IPS-18a (cell line): ENCODE measurements at regions not wholly inside any gene's neighbourhood (a gene's known extent, or its start where the extent isn't known, plus 50 kb on each side); places are given as distances from the start of the nearest gene placed in this dataset.
"Not testable (repeated sequence)": the region's sequence is repeated elsewhere in the genome, so short reads cannot be mapped to it uniquely, and the experiment has no call there.

ENCODE experiments used
- H3K27ac ChIP-seq: one replicate; pipeline ENCODE4 v1.5.1; 2013; ENCODE audit warnings: low read length
- H3K27me3 ChIP-seq: one replicate; pipeline ENCODE4 v1.6.1; 2013; ENCODE audit warnings: mild to moderate bottlenecking, low read length; ENCODE audit not compliant: control insufficient read depth, insufficient read depth
- H3K36me3 ChIP-seq: one replicate; pipeline ENCODE4 v1.6.1; 2013; ENCODE audit warnings: low read depth, low read length; ENCODE audit not compliant: control insufficient read depth
- H3K4me1 ChIP-seq: one replicate; pipeline ENCODE4 v1.6.1; 2013; ENCODE audit warnings: low read depth, low read length; ENCODE audit not compliant: control insufficient read depth
- H3K4me3 ChIP-seq: one replicate; pipeline ENCODE4 v1.5.1; 2013; ENCODE audit warnings: low read length
- H3K9ac ChIP-seq: one replicate; pipeline ENCODE4 v1.6.1; 2013; ENCODE audit warnings: mild to moderate bottlenecking, low read length, moderate library complexity
- H3K9me3 ChIP-seq: one replicate; pipeline ENCODE4 v1.6.1; 2013; ENCODE audit warnings: low read depth, low read length; ENCODE audit not compliant: control insufficient read depth

- Histone ChIP-seq H3K9me3 (peaks cover 3% of the 10 kb centered on the region), H3K27me3 (no peaks in the 10 kb centered on the region), H3K4me3 (no peak overlapping the region), H3K9ac (no peak overlapping the region), H3K27ac (no peak overlapping the region), H3K4me1 (no peaks in the 10 kb centered on the region), H3K36me3 (no peaks in the 10 kb centered on the region)
These were observed 118.8 kb upstream of the RBMS1 start for GRCh38 chr2:160612266-160612856.

GRCh38 chr2:160613466-160614153 lies 120.0 kb upstream of the RBMS1 start:
- Histone ChIP-seq H3K9me3 (peaks cover 3% of the 10 kb centered on the region), H3K4me3 (no peak overlapping the region), H3K36me3 (no peaks in the 10 kb centered on the region), H3K27ac (no peak overlapping the region), H3K4me1 (no peaks in the 10 kb centered on the region), H3K9ac (no peak overlapping the region), H3K27me3 (no peaks in the 10 kb centered on the region)

- H3K9ac ChIP-seq, result no peak overlapping the region
- H3K27me3 ChIP-seq, result no peaks in the 10 kb centered on the region
- H3K9me3 ChIP-seq, result peaks cover 3% of the 10 kb centered on the region
- H3K4me3 ChIP-seq, result no peak overlapping the region
- H3K27ac ChIP-seq, result no peak overlapping the region
- H3K36me3 ChIP-seq, result no peaks in the 10 kb centered on the region
- H3K4me1 ChIP-seq, result no peaks in the 10 kb centered on the region
These were observed 120.8 kb upstream of the RBMS1 start for GRCh38 chr2:160614391-160614790.

GRCh38 chr2:160615706-160616105 lies 122.1 kb upstream of the RBMS1 start:
- no peak overlapping the region for H3K27ac ChIP-seq
- H3K36me3 ChIP-seq, result no peaks in the 10 kb centered on the region
- H3K27me3 ChIP-seq, result no peaks in the 10 kb centered on the region
- H3K9ac ChIP-seq, result no peak overlapping the region
- H3K4me1 ChIP-seq, result no peaks in the 10 kb centered on the region
- no peak overlapping the region for H3K4me3 ChIP-seq
- peaks cover 3% of the 10 kb centered on the region for H3K9me3 ChIP-seq

GRCh38 chr2:160616149-160616548 lies 122.5 kb upstream of the RBMS1 start:
- Histone ChIP-seq H3K27ac (no peak overlapping the region), H3K9ac (no peak overlapping the region), H3K27me3 (no peaks in the 10 kb centered on the region), H3K4me1 (no peaks in the 10 kb centered on the region), H3K9me3 (peaks cover 3% of the 10 kb centered on the region), H3K4me3 (no peak overlapping the region), H3K36me3 (no peaks in the 10 kb centered on the region)

GRCh38 chr2:160621748-160622147 lies 128.1 kb upstream of the RBMS1 start:
- Histone ChIP-seq H3K36me3 (no peaks in the 10 kb centered on the region), H3K9me3 (no peaks in the 10 kb centered on the region), H3K27me3 (no peaks in the 10 kb centered on the region), H3K9ac (no peak overlapping the region), H3K4me1 (no peaks in the 10 kb centered on the region), H3K27ac (no peak overlapping the region), H3K4me3 (no peak overlapping the region)

- not testable (repeated sequence) for H3K27me3 ChIP-seq, H3K9ac ChIP-seq, H3K36me3 ChIP-seq, H3K9me3 ChIP-seq, H3K4me1 ChIP-seq, H3K27ac ChIP-seq, H3K4me3 ChIP-seq
These were observed 134.5 kb upstream of the RBMS1 start for GRCh38 chr2:160628020-160628637.

- Histone ChIP-seq H3K27ac (no peak overlapping the region), H3K4me1 (no peaks in the 10 kb centered on the region), H3K36me3 (no peaks in the 10 kb centered on the region), H3K9ac (no peak overlapping the region), H3K27me3 (no peaks in the 10 kb centered on the region), H3K4me3 (no peak overlapping the region), H3K9me3 (no peaks in the 10 kb centered on the region)
These were observed 135.2 kb upstream of the RBMS1 start for GRCh38 chr2:160628811-160629210.

GRCh38 chr2:160630801-160631590 lies 137.4 kb upstream of the RBMS1 start:
- Histone ChIP-seq H3K4me3 (no peak overlapping the region), H3K9ac (no peak overlapping the region), H3K36me3 (no peaks in the 10 kb centered on the region), H3K4me1 (no peaks in the 10 kb centered on the region), H3K27ac (no peak overlapping the region), H3K27me3 (no peaks in the 10 kb centered on the region), H3K9me3 (no peaks in the 10 kb centered on the region)

GRCh38 chr2:160632084-160632975 lies 138.7 kb upstream of the RBMS1 start:
- Histone ChIP-seq H3K36me3 (no peaks in the 10 kb centered on the region), H3K4me1 (no peaks in the 10 kb centered on the region), H3K27me3 (no peaks in the 10 kb centered on the region), H3K9ac (no peak overlapping the region), H3K27ac (no peak overlapping the region), H3K4me3 (no peak overlapping the region), H3K9me3 (no peaks in the 10 kb centered on the region)

- Histone ChIP-seq H3K27me3 (no peaks in the 10 kb centered on the region), H3K9me3 (peaks cover 3% of the 10 kb centered on the region), H3K4me3 (no peak overlapping the region), H3K36me3 (no peaks in the 10 kb centered on the region), H3K27ac (no peak overlapping the region), H3K4me1 (no peaks in the 10 kb centered on the region), H3K9ac (no peak overlapping the region)
These were observed 140.8 kb upstream of the RBMS1 start for GRCh38 chr2:160634436-160634835.
